ENCODE measurements at regions not wholly inside any gene's neighbourhood (a gene's known extent, or its start where the extent isn't known, plus 50 kb on each side); places are given as distances from the start of the nearest gene placed in this dataset.

DNA sequence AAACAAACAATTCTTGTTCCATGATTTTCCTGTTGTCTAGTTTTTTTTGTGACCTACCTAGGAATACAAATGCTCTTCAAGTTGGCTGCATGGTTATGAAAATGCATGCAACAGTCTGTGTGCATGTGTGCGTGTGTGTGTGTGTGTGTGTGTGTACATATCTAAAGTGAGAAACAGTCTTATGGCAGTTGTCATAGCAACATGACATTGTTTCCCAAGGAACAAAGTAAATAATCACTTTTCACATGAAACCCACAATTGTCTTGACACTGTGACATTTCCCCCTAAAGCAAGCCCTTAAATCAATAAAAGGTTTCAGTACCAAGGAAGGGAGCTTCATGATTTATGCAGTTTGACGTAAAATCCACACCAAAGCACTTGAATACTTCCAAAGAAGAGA is 758.4 kb downstream of the CDH8 start:
- TF ChIP-seq, protein P1, sequence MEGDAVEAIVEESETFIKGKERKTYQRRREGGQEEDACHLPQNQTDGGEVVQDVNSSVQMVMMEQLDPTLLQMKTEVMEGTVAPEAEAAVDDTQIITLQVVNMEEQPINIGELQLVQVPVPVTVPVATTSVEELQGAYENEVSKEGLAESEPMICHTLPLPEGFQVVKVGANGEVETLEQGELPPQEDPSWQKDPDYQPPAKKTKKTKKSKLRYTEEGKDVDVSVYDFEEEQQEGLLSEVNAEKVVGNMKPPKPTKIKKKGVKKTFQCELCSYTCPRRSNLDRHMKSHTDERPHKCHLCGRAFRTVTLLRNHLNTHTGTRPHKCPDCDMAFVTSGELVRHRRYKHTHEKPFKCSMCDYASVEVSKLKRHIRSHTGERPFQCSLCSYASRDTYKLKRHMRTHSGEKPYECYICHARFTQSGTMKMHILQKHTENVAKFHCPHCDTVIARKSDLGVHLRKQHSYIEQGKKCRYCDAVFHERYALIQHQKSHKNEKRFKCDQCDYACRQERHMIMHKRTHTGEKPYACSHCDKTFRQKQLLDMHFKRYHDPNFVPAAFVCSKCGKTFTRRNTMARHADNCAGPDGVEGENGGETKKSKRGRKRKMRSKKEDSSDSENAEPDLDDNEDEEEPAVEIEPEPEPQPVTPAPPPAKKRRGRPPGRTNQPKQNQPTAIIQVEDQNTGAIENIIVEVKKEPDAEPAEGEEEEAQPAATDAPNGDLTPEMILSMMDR (IDR thresholded peaks at IDR 0.05; ENCODE audit: insufficient read depth, low read length, poor library complexity, severe bottlenecking), result no peak
- TF ChIP-seq EZH2phosphoT487 (conservative IDR thresholded peaks at IDR 0.05; ENCODE audit: low read length), result no peak

Measured in SU-DHL-6 (cell line).